Testis (tissue), 2 donors: ENCODE measurements at regions not wholly inside any gene's neighbourhood (a gene's known extent, or its start where the extent isn't known, plus 50 kb on each side); places are given as distances from the start of the nearest gene placed in this dataset.
"Not testable (repeated sequence)": the region's sequence is repeated elsewhere in the genome, so short reads cannot be mapped to it uniquely, and the experiment has no call there.

Experiments used
- POLR2A ChIP-seq: fragments of 450-650 bp; IDR thresholded peaks from one replicate; pipeline ENCODE4 v1.6.1; 2017; ENCODE audit warnings: antibody characterized with exemption, mild to moderate bottlenecking, moderate library complexity
- TF ChIP-seq, protein P1 (sequence below), 3 experiments: fragments of 450-650 bp in 2 of 3; fragments of 200-600 bp in 1 of 3; sonication (generic) in 1 of 3; IDR thresholded peaks; one replicate each; pipeline ENCODE4 v1.5.1; 2016 to 2019; ENCODE audit warnings: antibody characterized with exemption in 3 of 3, mild to moderate bottlenecking in 2 of 3, moderate library complexity in 1 of 3

DNA sequence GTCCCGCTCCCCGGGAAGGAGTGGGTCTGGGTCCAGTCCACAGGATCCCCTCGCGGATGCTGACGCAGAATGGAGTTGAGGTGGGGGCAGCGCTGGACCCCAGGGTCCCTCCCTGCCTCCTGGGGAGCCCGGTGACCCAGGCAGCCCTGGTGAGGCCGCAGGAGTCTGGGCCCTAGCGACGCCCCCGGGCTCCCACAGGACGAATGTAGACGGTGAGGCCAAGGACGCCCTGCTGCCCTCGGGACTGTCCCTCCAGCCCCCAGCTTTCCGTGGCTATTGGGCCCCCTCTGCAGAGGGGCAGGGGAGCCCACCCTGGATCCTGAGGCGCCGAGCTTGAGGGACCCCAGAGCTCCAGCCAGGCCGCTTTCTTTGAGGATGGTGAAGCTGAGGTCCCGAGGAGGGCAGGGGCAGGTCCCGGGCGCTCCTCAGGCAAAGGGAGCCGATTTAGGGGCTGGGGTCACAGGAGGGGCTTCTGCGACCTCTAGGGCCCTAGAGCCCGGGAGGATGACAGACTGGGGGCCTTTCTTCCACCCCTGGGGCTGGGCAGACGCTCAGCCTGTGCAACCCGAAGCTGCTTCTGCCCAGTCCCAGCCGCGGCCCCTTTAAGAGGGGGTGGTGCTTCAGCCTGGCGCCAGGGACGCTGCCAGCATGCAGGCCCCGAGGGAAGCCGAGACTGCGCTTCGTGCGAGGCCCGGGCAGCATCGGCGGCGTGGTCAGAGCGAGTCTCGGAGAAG, 986.8 kb downstream of the TUBA3C start:
- TF ChIP-seq, protein P1, sequence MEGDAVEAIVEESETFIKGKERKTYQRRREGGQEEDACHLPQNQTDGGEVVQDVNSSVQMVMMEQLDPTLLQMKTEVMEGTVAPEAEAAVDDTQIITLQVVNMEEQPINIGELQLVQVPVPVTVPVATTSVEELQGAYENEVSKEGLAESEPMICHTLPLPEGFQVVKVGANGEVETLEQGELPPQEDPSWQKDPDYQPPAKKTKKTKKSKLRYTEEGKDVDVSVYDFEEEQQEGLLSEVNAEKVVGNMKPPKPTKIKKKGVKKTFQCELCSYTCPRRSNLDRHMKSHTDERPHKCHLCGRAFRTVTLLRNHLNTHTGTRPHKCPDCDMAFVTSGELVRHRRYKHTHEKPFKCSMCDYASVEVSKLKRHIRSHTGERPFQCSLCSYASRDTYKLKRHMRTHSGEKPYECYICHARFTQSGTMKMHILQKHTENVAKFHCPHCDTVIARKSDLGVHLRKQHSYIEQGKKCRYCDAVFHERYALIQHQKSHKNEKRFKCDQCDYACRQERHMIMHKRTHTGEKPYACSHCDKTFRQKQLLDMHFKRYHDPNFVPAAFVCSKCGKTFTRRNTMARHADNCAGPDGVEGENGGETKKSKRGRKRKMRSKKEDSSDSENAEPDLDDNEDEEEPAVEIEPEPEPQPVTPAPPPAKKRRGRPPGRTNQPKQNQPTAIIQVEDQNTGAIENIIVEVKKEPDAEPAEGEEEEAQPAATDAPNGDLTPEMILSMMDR (IDR thresholded peaks at IDR 0.05) = not testable (repeated sequence)
- TF ChIP-seq POLR2A = not testable (repeated sequence)
